MCF 10A (cell line): ENCODE measurements at regions not wholly inside any gene's neighbourhood (a gene's known extent, or its start where the extent isn't known, plus 50 kb on each side); places are given as distances from the start of the nearest gene placed in this dataset.

Source experiments
- BruUV-seq: library from RNA; stranded (reverse); fragments of 400-500 nt; replicated peaks from 2 replicates; lab custom pipeline; 2021; lab: Mats Ljungman, UMichigan
- CTCF ChIA-PET: fragments of 300-600 bp; sonication (Branson Sonifier 250); formaldehyde crosslinking; extraction: SDS; loops from one replicate; lab custom pipeline; 2021; ENCODE audit warnings: antibody characterized with exemption, inconsistent platforms; lab: Yijun Ruan, JAX
- POLR2A ChIA-PET: fragments of 300-600, 350-650 bp; sonication (Branson Sonifier 250); formaldehyde crosslinking; extraction: SDS; loops from one replicate; lab custom pipeline; 2020; ENCODE audit warnings: antibody characterized with exemption, inconsistent platforms; lab: Yijun Ruan, JAX
- DNase-seq: peaks from one replicate; pipeline ENCODE4 v3.0.0-alpha.2; 2018; ENCODE audit not compliant: unreplicated experiment
- H3K27ac Mint-ChIP-seq: one replicate; pipeline ENCODE4 v1.8.0; 2022; ENCODE audit warnings: mild to moderate bottlenecking, low read depth, mixed read lengths; ENCODE audit not compliant: unreplicated experiment
- H3K27me3 Mint-ChIP-seq: one replicate; pipeline ENCODE4 v1.8.0; 2022; ENCODE audit warnings: mixed read lengths; ENCODE audit not compliant: insufficient read depth, unreplicated experiment
- H3K36me3 Mint-ChIP-seq: one replicate; pipeline ENCODE4 v1.8.0; 2022; ENCODE audit warnings: mild to moderate bottlenecking, moderate library complexity, mixed read lengths; ENCODE audit not compliant: insufficient read depth, unreplicated experiment
- H3K4me1 Mint-ChIP-seq: one replicate; pipeline ENCODE4 v1.8.0; 2022; ENCODE audit warnings: mixed read lengths; ENCODE audit not compliant: insufficient read depth, unreplicated experiment
- H3K4me3 Mint-ChIP-seq: one replicate; pipeline ENCODE4 v1.8.0; 2022; ENCODE audit warnings: mild to moderate bottlenecking, moderate library complexity, mixed read lengths; ENCODE audit not compliant: unreplicated experiment
- H3K9me3 Mint-ChIP-seq: one replicate; pipeline ENCODE4 v1.8.0; 2022; ENCODE audit warnings: mixed read lengths; ENCODE audit not compliant: unreplicated experiment
- CTCF ChIP-seq: fragments of 200-600 bp; IDR thresholded peaks from one replicate; pipeline ENCODE4 v1.8.0; 2022; ENCODE audit warnings: antibody characterized with exemption, mild to moderate bottlenecking; ENCODE audit not compliant: unreplicated experiment
- intact Hi-C: fragments of 100-400 bp; cut with micrococcal nuclease; formaldehyde crosslinking; loops from 2 replicates; pipeline ENCODE4 v1.14.1; 2022

GRCh38 chrX:126064901-126065541, 101.1 kb downstream of the DCAF12L2 start:
- intact Hi-C loops: no loop called here
- no peak for DNase-seq
- H3K27ac Mint-ChIP-seq: no peak overlapping the region
- H3K4me1 Mint-ChIP-seq: no peaks in the 10 kb centered on the region
- H3K9me3 Mint-ChIP-seq: peaks cover 7% of the 10 kb centered on the region
- no peak for TF ChIP-seq CTCF
- ChIA-PET POLR2A (no interaction called here), CTCF (no interaction called here)
- no TSS peak for BruUV-seq
- no peaks in the 10 kb centered on the region for H3K27me3 Mint-ChIP-seq
- no peaks in the 10 kb centered on the region for H3K36me3 Mint-ChIP-seq
- no peak overlapping the region for H3K4me3 Mint-ChIP-seq

GRCh38 chrX:126065901-126066660, 100.0 kb downstream of the DCAF12L2 start:
- no peaks in the 10 kb centered on the region for H3K4me1 Mint-ChIP-seq
- intact Hi-C loops: no loop called here
- ChIA-PET CTCF (interaction anchor here (0.6 kb wide), 1 partner anchor 1020 kb away, joined by 3 read pairs; no protein-coding TSS in a partner anchor), POLR2A (no interaction called here)
- no peaks in the 10 kb centered on the region for H3K36me3 Mint-ChIP-seq
- no peak overlapping the region for H3K27ac Mint-ChIP-seq
- H3K4me3 Mint-ChIP-seq: no peak overlapping the region
- DNase-seq: no peak
- BruUV-seq: no TSS peak
- TF ChIP-seq CTCF: no peak
- H3K9me3 Mint-ChIP-seq: peaks cover 7% of the 10 kb centered on the region
- no peaks in the 10 kb centered on the region for H3K27me3 Mint-ChIP-seq
